GM12873 (cell line): ENCODE measurements at regions not wholly inside any gene's neighbourhood (a gene's known extent, or its start where the extent isn't known, plus 50 kb on each side); places are given as distances from the start of the nearest gene placed in this dataset.

Experiments
- CTCF ChIP-seq: IDR thresholded peaks from 2 replicates; pipeline ENCODE4 v1.5.1; 2012; ENCODE audit warnings: low read depth, mild to moderate bottlenecking, moderate library complexity, low read length, control low read depth; ENCODE audit not compliant: insufficient read depth; ENCODE audit errors: missing control alignments

GRCh38 chr12:105947906-105948305, 190.8 kb downstream of the NUAK1 start:
- TF ChIP-seq CTCF, result no peak

- TF ChIP-seq CTCF, result no peak
Measured at GRCh38 chr12:105948331-105948730, 190.4 kb downstream of the NUAK1 start.

GRCh38 chr12:105949391-105949790, 189.4 kb downstream of the NUAK1 start:
- TF ChIP-seq CTCF, result no peak

- TF ChIP-seq CTCF, result no peak
Measured at GRCh38 chr12:105951732-105952131, 187.0 kb downstream of the NUAK1 start.

GRCh38 chr12:105954951-105955931, 183.5 kb downstream of the NUAK1 start:
- no peak for TF ChIP-seq CTCF

GRCh38 chr12:105955976-105956375, 182.8 kb downstream of the NUAK1 start:
- TF ChIP-seq CTCF, result no peak

GRCh38 chr12:105956662-105957457, 181.9 kb downstream of the NUAK1 start:
- TF ChIP-seq CTCF, result no peak
